ENCODE measurements at regions not wholly inside any gene's neighbourhood (a gene's known extent, or its start where the extent isn't known, plus 50 kb on each side); places are given as distances from the start of the nearest gene placed in this dataset.

- TF ChIP-seq NANOG (IDR thresholded peaks at IDR 0.05; ENCODE audit: insufficient read depth, low read depth, low read length, poor library complexity, severe bottlenecking) = no peak
- TF ChIP-seq POLR2AphosphoS5 (IDR thresholded peaks at IDR 0.05; ENCODE audit: low read depth, low read length) = no peak
- TF ChIP-seq EP300 (IDR thresholded peaks at IDR 0.05; ENCODE audit: borderline replicate concordance in 1 of 2, low read depth in 2 of 2, low read length in 2 of 2) = no peak
- no peak for TF ChIP-seq GABPA (IDR thresholded peaks at IDR 0.05; ENCODE audit: borderline replicate concordance, insufficient read depth, low read length)
- TF ChIP-seq TBP (IDR thresholded peaks at IDR 0.05; ENCODE audit: low read depth, low read length) = no peak
- no peak for TF ChIP-seq CTCF (IDR thresholded peaks at IDR 0.05; ENCODE audit: control extremely low read depth in 1 of 3, insufficient read depth in 1 of 3, low read depth in 1 of 3, low read length in 3 of 3)
- no peak for TF ChIP-seq HDAC2 (IDR thresholded peaks at IDR 0.05; ENCODE audit: borderline replicate concordance in 1 of 2, low read depth in 2 of 2, low read length in 2 of 2)
- TF ChIP-seq EZH2 (IDR thresholded peaks at IDR 0.05; ENCODE audit: low read depth, low read length, severe bottlenecking) = no peak
- no peak for TF ChIP-seq BCL11A (IDR thresholded peaks at IDR 0.05; ENCODE audit: low read depth in 2 of 2, low read length in 2 of 2)
Observed at GRCh38 chr19:31496076-31496475, 146.8 kb upstream of the TSHZ3 start.
